MM.1S (cell line): ENCODE measurements at regions not wholly inside any gene's neighbourhood (a gene's known extent, or its start where the extent isn't known, plus 50 kb on each side); places are given as distances from the start of the nearest gene placed in this dataset.

Source experiments
- CTCF ChIP-seq: fragments of 300-600 bp; sonication (generic); IDR thresholded peaks from 2 replicates; pipeline ENCODE4 v1.5.1; 2016; ENCODE audit warnings: antibody characterized with exemption, low read length, mixed read lengths
- EZH2 ChIP-seq: fragments of 300-600 bp; sonication (generic); optimal IDR thresholded peaks from 2 replicates; pipeline ENCODE3; 2017; ENCODE audit warnings: low read depth, mild to moderate bottlenecking, antibody characterized with exemption, low read length, mixed read lengths
- EZH2phosphoT487 ChIP-seq: fragments of 300-600 bp; sonication (generic); IDR thresholded peaks from 2 replicates; pipeline ENCODE4 v1.6.1; 2018; ENCODE audit warnings: antibody characterized with exemption, low read length

GRCh38 chr6:49333345-49334125, 129.5 kb downstream of the MMUT start:
- TF ChIP-seq CTCF (no peak), EZH2 (no peak), EZH2phosphoT487 (no peak)
